Suprapubic skin (tissue), 4 donors: ENCODE measurements at regions not wholly inside any gene's neighbourhood (a gene's known extent, or its start where the extent isn't known, plus 50 kb on each side); places are given as distances from the start of the nearest gene placed in this dataset.

Source experiments
- DNase-seq, 2 donors: peaks; one replicate each; pipeline ENCODE4 v3.0.0-alpha.2; 2019; ENCODE audit warnings: low spot score in 2 of 2
- H3K27ac ChIP-seq: fragments of 200-600 bp; sonication (generic); one replicate; pipeline ENCODE4 v1.5.1; 2019
- H3K27me3 ChIP-seq: fragments of 200-600 bp; sonication (generic); one replicate; pipeline ENCODE4 v1.5.1; 2019
- H3K36me3 ChIP-seq: fragments of 200-600 bp; sonication (generic); one replicate; pipeline ENCODE4 v1.5.1; 2019
- H3K4me1 ChIP-seq: fragments of 200-600 bp; sonication (generic); one replicate; pipeline ENCODE4 v1.5.1; 2019
- H3K4me3 ChIP-seq: fragments of 200-600 bp; sonication (generic); one replicate; pipeline ENCODE4 v1.5.1; 2019; ENCODE audit warnings: mild to moderate bottlenecking
- H3K9me3 ChIP-seq: fragments of 200-600 bp; sonication (generic); one replicate; pipeline ENCODE4 v1.5.1; 2019
- CTCF ChIP-seq, 2 donors: fragments of 200-600 bp in 1 of 2; fragments of 450-650 bp in 1 of 2; sonication (generic) in 1 of 2; IDR thresholded peaks; one replicate each; pipeline ENCODE4 v1.5.1; 2016 to 2019; ENCODE audit warnings: antibody characterized with exemption in 2 of 2, mild to moderate bottlenecking in 1 of 2, moderate library complexity in 1 of 2
- EP300 ChIP-seq: sonication (generic); formaldehyde crosslinking; IDR thresholded peaks from one replicate; pipeline ENCODE4 v1.6.1; 2017; ENCODE audit warnings: antibody characterized with exemption
- POLR2A ChIP-seq, 2 donors: fragments of 450-650 bp; IDR thresholded peaks; one replicate each; pipeline ENCODE4 v1.6.1; 2017; ENCODE audit warnings: antibody characterized with exemption in 2 of 2, mild to moderate bottlenecking in 2 of 2, moderate library complexity in 2 of 2
- POLR2AphosphoS5 ChIP-seq, 3 donors: sonication (generic); formaldehyde crosslinking; IDR thresholded peaks; one replicate each; pipeline ENCODE4 v1.6.1; 2017; ENCODE audit warnings: antibody characterized with exemption in 3 of 3
- WGBS: methylation state at CpG from one replicate; pipeline ENCODE4 v1.1.5; 2018; 5-methylcytosine and 5-hydroxymethylcytosine counted together

GRCh38 chr20:10758446-10758845 is 84.6 kb upstream of the JAG1 start:
- Histone ChIP-seq H3K4me3 (no peak overlapping the region), H3K27ac (no peak overlapping the region), H3K36me3 (no peaks in the 10 kb centered on the region), H3K9me3 (no peaks in the 10 kb centered on the region), H3K27me3 (no peaks in the 10 kb centered on the region), H3K4me1 (peaks cover 9% of the 10 kb centered on the region)
- 85% methylated on average over 4 of the region's 4 CpGs for WGBS
- no peak for DNase-seq
- no peak for TF ChIP-seq EP300

DNA sequence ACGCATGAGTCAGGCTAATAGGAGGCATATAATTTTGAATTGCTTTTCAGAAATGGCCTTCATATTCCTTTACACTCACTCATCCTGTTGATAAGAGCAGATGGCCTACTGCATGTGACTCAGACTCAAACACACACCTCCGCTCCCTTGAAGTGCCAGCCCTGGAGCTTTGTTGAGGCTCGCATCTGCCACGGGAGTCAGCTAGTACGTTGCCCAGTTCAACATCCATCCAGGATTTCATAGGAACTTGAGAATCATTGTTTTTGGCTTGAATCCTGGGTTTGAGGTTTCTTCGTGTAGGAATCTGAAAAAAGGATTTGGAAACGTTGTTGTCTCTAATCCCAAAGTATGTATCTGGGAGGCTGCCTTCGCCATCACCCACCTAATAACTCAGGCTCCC is 87.4 kb upstream of the JAG1 start:
- Histone ChIP-seq H3K9me3 (no peaks in the 10 kb centered on the region), H3K27ac (no peak overlapping the region), H3K4me3 (no peak overlapping the region), H3K4me1 (peaks cover 3% of the 10 kb centered on the region), H3K36me3 (no peaks in the 10 kb centered on the region), H3K27me3 (no peaks in the 10 kb centered on the region)
- TF ChIP-seq POLR2AphosphoS5 (IDR thresholded peaks at IDR 0.05), result no peak
- TF ChIP-seq POLR2A (IDR thresholded peaks at IDR 0.05), result no peak
- no peak for TF ChIP-seq EP300
- TF ChIP-seq CTCF (IDR thresholded peaks at IDR 0.05), result no peak
- WGBS, result 71% methylated on average over 8 of the region's 8 CpGs
- DNase-seq, result no peak

GRCh38 chr20:10761786-10762185 is 88.0 kb upstream of the JAG1 start:
- no peak for DNase-seq
- peaks cover 3% of the 10 kb centered on the region for H3K4me1 ChIP-seq
- H3K9me3 ChIP-seq, result no peaks in the 10 kb centered on the region
- WGBS, result 91% methylated on average over 8 of the region's 8 CpGs
- TF ChIP-seq CTCF (IDR thresholded peaks at IDR 0.05), result no peak
- TF ChIP-seq EP300, result no peak
- TF ChIP-seq POLR2AphosphoS5 (IDR thresholded peaks at IDR 0.05), result no peak
- TF ChIP-seq POLR2A (IDR thresholded peaks at IDR 0.05), result no peak
- H3K4me3 ChIP-seq, result no peak overlapping the region
- H3K27me3 ChIP-seq, result no peaks in the 10 kb centered on the region
- no peaks in the 10 kb centered on the region for H3K36me3 ChIP-seq
- H3K27ac ChIP-seq, result no peak overlapping the region

DNA sequence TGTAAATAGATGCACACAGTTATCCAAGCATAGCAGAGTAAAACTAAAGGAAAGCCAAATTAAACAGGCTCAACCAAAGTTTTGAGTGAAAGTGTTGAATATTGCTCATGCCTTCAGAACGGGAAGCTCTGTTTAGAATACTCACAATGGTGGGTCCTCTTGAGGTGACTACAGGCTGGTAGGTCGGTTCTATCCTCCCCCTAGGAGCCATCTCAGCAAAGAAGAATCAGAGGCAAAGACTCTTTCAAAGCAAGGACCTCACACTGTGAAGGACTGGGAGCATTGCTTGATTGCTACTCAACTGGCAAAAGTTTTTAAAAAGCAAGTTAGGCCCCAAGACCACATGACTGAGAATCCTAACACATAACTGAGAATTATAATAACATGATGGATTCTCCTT is 88.4 kb upstream of the JAG1 start:
- no peak for TF ChIP-seq POLR2AphosphoS5 (IDR thresholded peaks at IDR 0.05)
- no peak for TF ChIP-seq POLR2A (IDR thresholded peaks at IDR 0.05)
- TF ChIP-seq EP300, result no peak
- TF ChIP-seq CTCF (IDR thresholded peaks at IDR 0.05), result no peak
- H3K4me3 ChIP-seq, result no peak overlapping the region
- WGBS, result 84% methylated on average over 2 of the region's 2 CpGs
- peaks cover 3% of the 10 kb centered on the region for H3K4me1 ChIP-seq
- H3K27me3 ChIP-seq, result no peaks in the 10 kb centered on the region
- no peaks in the 10 kb centered on the region for H3K9me3 ChIP-seq
- no peak for DNase-seq
- H3K27ac ChIP-seq, result no peak overlapping the region
- no peaks in the 10 kb centered on the region for H3K36me3 ChIP-seq

DNA sequence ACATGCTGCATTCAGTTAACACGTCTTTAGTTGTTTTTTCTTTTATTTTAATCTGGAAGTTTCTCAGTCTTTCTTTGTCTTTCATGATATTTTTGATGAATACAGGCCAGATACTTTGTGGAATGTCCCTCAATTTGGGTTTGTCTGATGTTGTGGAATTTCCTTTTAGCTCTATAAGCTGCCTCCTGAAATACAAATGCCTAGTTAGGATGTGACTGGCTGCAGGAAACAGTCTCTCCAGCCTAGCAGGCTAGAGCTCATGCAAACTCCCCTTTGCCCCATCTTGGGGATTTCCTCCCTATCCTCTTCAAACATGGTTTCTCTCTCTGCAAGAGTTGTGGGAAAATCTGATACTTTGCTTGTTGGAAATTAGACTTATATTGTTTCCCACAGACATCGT is 89.3 kb upstream of the JAG1 start:
- 71% methylated on average over 2 of the region's 2 CpGs for WGBS
- DNase-seq, result no peak
- TF ChIP-seq POLR2AphosphoS5 (IDR thresholded peaks at IDR 0.05) (no peak), EP300 (no peak), CTCF (IDR thresholded peaks at IDR 0.05) (no peak), POLR2A (IDR thresholded peaks at IDR 0.05) (no peak)
- H3K27ac ChIP-seq, result no peak overlapping the region
- no peaks in the 10 kb centered on the region for H3K27me3 ChIP-seq
- no peaks in the 10 kb centered on the region for H3K36me3 ChIP-seq
- H3K4me3 ChIP-seq, result no peak overlapping the region
- H3K9me3 ChIP-seq, result no peaks in the 10 kb centered on the region
- H3K4me1 ChIP-seq, result peaks cover 3% of the 10 kb centered on the region

- TF ChIP-seq POLR2A (IDR thresholded peaks at IDR 0.05), result no peak
- TF ChIP-seq POLR2AphosphoS5 (IDR thresholded peaks at IDR 0.05), result no peak
- TF ChIP-seq CTCF (IDR thresholded peaks at IDR 0.05), result no peak
- TF ChIP-seq EP300, result no peak
- Histone ChIP-seq H3K9me3 (no peaks in the 10 kb centered on the region), H3K36me3 (no peaks in the 10 kb centered on the region), H3K27ac (no peak overlapping the region), H3K4me3 (no peak overlapping the region), H3K27me3 (no peaks in the 10 kb centered on the region), H3K4me1 (no peaks in the 10 kb centered on the region)
- DNase-seq, result no peak
- 50% methylated on average over 2 of the region's 2 CpGs for WGBS
Observed at GRCh38 chr20:10769700-10770099, 95.9 kb upstream of the JAG1 start.
